HG02642 (cell line): ENCODE measurements at regions not wholly inside any gene's neighbourhood (a gene's known extent, or its start where the extent isn't known, plus 50 kb on each side); places are given as distances from the start of the nearest gene placed in this dataset.
"Not testable (repeated sequence)": the region's sequence is repeated elsewhere in the genome, so short reads cannot be mapped to it uniquely, and the experiment has no call there.

Source experiments
- ATAC-seq: cut with Tn5 transposase; IDR thresholded peaks from one replicate; pipeline ENCODE4 v1.9.1; 2021; ENCODE audit warnings: mild to moderate bottlenecking; ENCODE audit not compliant: unreplicated experiment, poor library complexity

DNA sequence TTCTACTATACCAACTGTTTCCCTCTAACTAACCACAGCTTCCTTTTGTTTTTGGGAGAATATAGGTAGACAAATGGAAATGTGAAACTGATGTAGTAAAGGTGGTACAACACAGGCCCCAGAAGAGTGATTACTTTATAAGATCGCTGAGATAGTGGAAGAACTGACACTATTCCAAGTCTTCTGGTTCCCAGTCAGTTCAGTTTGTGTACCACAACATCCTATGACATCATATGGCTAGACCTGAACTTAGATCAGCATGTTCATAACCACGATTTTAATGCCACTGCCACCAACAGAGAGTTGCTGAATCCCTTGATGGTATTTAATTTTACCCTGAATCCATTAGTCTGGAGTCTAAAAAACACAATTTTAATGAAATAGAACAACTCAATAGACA lies 328.9 kb downstream of the GPD2 start:
- no peak for ATAC-seq

DNA sequence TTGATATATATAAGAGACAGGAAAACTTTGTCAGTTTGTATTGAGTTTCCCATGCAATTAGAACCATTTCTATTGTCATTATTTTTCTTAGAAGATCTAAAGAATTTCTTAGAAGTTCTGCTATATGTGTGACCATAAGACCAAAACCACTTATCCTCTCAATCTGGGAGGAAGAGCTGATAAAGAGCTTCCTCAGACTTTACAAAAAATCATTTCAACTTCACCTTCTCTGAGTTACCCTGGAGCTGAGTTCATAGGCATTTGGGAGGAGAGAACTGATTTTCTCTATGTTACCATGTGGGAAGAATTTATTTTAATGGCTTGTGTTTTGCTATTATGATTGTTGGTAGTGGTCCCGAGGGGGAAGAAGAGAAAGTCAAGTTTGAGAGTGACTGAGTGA lies 329.3 kb downstream of the GPD2 start:
- no peak for ATAC-seq

DNA sequence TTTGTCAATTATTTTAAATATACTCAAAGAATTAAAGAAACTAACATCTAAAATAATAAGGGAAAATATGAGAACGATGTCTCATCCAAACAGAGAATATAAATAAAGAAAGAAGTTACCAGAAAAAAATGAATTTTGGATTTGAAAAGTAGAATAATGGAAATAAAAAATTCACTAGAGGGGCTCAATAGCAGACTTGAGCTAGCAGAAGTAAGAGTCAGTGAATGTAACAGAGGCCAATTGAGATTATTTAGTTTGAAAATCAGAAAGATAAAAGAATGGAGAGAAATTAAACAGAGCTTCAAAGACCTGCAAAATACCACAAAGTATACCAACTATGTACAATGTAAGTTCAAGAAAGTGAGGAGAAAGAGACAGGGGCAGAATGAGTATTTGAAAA lies 333.6 kb downstream of the GPD2 start:
- ATAC-seq = no peak

DNA sequence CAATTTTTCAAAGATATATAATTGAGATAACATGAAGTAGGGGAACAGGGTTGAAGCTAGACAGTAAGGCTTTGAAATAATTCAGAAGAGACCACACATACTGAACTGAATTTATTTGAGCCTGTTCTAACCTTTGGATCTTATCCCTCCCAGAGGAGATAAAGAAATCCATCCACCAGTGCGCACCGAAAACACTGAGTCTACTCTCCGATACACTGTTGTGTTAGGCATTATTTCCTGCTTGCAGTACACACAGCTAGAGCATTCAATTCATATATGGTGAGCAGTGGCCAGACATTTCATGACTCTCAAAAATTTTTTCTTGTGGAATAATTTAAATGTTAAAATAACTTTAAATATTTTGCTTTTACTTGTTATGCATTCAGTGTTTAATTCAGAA lies 342.7 kb downstream of the GPD2 start:
- no peak for ATAC-seq

DNA sequence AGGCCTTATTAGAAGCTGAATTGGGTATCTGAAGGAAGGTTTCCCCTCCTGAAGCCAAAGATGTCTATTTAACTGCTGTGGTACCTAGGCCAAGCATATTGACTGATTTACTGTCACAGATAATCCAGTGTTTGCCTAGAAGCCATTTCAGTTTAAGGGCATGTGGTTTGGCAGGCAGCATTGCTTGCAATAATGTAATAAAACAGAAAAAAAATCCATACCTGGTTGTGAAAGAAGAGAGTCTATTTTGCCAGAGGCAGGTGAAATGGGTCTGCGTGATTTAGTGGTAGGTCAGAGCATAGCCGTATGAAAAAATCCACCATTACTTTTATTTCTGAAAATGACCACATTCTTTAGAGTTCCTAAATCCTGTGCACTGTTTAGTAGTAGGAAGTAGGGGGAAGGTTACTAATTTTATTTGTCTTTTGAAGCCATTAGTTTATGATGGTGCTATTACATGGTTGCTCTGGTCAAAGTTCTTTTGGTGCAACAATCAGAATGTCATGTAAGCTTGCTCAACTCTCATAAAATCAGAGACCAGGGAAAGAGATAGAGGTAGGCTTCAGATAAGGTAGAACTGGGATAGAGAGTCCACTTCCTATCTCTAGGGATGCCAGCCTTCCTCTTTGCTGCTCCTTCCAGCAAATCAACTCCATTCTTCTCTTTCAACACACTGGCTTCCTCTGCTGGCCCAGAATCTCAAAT lies 343.4 kb downstream of the GPD2 start:
- no peak for ATAC-seq

DNA sequence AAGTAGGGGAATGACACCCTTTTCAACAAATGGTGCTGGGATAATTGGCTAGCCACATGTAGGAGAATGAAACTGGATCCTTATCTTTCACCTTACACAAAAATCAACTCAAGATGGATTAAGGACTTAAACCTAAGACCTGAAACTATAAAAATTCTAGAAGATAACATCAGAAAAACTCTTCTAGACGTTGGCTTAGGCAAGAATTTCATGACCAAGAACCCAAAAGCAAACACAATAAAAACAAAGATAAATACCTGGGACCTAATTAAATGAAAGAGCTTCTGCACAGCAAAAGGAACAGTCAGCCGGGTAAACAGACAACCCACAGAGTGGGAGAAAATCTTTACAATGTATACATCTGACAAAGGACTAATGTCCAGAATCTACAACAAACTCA lies 345.5 kb downstream of the GPD2 start:
- not testable (repeated sequence) for ATAC-seq

DNA sequence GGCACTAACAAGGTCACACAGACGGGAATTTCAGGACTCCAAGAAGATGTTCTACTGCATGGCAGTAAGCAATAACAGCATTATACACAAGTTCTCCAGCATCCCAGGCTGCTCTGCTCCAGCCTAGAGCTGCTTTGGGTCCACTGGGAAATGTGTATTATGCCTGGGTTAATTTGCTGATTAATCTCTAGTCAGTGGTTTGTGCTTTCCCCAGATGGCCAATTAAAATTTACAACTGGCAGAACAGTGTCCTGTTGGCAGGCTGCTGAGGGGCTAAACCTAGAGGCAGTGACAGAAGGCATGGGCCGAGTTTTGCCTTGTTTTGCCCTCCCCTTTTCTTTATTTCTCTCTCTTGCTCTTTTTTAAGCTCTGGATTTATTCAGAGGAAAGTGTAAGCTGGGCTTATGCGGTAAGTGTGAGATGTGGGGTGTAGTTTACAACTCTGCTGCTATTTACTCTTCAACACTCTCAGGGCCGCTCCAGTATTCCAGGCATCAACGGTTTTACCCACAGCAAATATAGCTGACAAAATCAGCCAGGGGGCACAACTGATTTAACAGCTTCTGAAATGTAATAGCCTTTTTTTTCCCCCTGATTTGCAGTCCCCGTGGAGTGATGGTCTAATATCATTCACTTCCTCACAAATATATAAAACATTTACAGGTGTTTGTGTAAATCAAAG lies 348.0 kb downstream of the GPD2 start:
- ATAC-seq = no peak

DNA sequence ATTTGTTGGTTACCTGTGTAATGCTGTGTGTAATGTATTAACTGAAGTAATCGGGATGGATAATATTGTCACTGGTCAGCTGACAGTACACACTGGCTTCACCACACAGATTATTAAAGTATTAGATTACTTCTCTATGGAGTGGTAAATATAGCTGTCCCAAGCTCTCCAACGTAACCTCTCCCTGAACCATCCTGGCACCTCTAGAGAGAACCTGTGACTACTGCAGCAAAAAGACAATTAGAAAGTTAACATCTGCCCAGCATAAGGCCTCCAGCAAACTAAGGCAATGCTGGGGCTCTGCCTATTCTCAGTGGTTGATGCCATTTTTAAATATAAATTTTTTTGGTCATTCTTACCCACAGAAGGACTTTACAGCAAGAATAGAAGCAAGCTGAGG lies 351.3 kb downstream of the GPD2 start:
- no peak for ATAC-seq

DNA sequence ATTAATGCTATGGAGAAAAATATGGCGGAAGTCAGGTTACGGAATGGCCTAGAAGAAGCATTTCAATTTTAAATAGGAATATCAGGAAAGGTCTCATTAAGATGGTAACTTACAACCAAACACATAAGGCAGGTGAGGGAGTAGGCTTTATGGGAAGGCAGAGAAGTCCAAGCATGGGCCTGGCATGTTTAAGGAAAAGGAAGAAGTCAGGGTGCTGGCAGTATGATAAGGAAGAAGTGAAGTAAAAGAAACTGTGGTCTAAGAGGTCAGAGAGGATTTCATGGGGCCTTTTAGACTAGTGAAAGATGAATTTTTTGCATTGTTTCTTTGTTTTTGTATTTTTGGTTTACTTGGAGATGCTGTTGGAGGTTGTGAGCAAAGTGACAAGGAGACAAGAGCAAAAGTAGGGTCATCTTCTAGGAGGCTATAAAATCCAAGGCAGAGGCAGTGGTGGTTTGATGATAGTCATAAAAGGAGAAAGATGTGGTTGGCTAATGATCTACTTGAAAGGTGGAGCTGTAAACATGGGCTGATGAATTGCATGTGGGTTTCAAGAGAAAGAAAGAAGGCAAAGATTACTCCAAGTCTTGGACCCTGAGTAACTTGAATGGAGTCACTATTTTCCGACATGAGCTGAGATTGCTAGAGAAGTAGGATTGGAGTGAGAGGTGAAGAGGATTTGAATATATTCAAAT lies 354.3 kb downstream of the GPD2 start:
- no peak for ATAC-seq

DNA sequence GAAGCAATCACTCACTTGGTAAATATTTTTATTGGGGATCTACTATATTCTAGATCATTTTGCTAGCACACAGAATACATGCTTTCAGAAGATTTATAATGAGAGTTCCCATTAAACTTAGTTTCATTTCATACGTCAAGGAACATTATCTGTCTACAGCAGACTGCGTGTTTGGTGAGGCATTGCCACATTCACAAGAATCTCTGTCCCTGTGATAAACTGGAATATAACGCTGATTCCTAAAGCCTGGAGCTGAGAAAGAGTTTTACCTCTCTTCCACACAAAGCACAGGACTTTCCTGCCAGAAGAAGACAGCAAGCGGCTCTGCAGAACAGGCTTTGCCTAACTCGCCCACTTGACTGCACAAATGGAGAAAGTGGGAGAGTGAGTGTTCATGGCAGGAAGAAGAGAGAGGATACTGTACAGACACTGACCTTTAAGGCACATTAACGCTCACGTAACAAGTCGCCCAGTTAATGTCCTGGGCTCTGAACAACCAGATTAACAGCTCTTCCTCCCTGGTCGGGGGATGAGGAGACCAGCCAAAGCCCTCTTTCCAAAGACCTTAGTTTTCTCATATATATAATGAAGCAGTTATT lies 356.2 kb downstream of the GPD2 start:
- no peak for ATAC-seq

DNA sequence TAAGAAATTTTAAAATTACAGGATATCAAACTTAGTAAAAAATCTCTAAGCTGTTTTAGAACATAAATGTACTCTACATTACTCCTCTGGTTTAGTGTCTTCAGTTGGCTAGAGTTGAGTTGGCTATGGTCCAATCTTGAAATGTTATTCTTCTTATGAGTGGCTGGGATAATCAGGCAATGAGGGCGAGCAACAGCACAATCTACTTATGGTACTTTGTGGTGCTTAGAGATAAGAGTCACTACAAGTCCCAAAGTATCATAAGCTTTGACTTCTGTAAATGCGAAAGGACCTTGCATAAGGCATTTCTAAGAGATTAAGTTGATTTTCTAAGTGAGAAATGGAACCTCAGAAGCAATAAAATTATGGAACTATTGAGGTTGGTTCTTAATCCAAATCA lies 361.7 kb downstream of the GPD2 start:
- ATAC-seq = no peak

DNA sequence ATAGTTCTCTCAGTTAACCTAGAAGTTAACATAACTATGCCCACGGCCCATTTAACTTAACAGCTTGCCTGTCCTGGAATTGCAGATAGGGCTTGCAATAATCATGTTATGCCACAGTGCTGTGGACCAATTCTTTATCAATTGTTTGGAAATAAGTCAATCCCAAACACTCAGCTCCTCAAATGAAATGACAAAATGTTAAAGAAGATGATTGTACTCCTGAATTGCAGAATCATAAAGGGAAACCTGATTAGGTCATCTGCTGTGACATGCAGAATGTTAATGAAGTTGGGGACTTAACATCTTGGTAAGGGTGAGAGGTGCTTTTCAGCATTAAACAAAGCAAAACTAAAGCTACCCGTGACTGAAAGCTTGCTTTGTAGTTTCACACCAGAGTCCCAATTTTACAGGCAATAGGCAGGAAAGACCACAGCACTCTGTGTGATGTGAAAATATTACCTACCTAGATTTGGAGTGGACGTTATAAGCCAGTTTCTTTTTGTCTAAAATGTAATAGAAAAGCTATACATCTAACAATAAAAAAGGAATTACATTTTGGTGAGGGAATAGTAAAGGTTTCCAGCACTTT lies 364.0 kb downstream of the GPD2 start:
- no peak for ATAC-seq

DNA sequence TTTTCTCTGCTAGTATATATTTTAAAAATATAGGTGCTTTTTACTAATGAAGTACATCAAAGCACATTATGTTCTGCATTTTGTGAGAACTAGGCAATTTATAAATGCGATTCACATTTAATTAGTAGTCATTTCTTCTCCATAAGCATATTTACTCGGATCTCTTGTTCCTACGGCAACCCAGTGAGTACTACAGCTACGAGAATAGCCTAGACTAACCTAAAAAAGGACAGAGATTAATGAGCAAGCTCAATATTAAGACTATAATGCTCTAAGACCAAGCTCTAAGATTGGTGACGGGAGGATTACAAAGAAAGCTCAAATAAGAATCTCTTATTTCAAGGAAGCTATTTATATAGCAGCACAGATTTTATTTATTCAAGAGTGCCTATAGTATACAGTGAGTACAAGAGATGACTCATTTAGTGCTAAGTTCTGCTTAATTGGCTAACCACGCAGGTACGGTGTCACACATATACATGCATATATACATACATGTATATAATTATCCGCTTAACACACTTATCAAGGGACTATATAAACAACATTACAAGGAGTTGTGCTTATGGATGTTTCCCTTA lies 364.7 kb downstream of the GPD2 start:
- ATAC-seq = no peak

DNA sequence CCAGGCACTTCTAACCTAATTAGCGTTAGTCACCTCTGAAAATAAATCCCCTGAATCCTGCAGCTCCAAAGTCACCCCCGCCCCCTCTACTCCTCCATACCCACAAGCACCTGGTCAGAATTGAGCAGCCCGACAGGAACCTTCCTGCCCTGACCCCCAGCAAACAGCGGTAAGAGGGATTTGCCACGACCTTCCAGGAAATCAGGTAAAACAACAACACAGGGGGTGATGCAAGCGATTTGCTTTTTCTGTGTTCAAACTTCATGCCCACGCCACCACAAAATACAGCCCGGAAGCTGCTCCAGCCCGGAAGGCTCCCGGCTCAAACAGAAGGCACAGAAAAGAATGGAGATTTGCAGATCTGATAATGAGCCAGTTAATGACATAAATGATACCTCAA lies 367.1 kb downstream of the GPD2 start:
- ATAC-seq = no peak

DNA sequence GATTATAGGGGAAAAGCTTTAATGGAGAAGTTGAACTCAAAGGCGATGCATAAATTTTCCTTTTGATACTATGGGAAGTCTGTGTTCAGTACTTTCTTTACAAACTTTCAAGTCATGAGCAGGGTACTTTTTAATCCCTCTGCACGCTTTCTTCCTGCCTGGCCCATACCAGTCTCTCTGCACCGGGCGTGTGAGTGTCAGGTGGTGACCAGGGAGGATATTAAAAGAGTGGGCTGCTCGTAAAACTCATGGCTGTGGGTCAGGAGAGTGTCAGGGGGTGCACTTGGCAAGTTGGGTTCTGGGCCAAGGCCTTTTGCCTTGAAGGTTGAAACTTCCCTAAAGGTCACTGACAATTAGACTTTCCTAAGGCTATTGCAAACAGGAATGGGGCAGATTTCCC lies 367.8 kb downstream of the GPD2 start:
- ATAC-seq = no peak

DNA sequence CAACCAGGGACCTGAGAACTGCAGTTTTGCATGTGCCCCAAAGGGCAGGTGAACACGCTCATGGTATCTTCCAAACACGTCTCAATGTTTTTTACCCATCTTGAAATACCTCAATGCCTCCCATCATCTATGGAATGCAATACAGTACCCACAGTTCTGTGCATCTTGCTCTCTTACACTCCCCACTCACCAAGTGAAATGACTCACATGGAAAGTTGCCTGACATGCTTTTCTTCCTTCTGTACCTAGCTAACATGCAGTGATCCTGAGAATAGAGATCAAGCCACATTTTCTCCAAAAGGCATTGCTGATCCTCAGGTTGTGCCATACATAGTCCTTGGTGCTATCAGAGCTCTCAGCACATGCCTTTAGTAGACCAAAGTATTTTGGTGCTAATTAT lies 373.9 kb downstream of the GPD2 start:
- ATAC-seq = no peak

DNA sequence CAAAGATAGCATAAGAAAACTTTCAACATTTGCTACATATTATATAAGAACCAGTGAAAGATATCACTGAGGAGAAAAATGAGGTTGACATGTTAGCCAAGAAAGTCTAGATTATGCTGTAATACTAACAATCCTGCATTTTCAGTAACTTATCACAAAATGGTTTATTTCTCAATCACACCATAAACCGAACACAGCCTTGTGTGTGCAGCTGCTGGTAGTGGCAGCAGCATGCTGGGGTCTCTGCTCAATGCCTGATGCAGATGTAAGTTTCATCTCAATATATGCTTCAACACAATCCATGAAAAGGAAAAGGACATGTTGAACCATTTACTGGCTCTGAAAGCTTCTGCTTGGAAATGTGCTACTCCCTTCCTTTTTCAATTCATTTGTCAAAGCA lies 376.3 kb downstream of the GPD2 start:
- ATAC-seq = no peak

DNA sequence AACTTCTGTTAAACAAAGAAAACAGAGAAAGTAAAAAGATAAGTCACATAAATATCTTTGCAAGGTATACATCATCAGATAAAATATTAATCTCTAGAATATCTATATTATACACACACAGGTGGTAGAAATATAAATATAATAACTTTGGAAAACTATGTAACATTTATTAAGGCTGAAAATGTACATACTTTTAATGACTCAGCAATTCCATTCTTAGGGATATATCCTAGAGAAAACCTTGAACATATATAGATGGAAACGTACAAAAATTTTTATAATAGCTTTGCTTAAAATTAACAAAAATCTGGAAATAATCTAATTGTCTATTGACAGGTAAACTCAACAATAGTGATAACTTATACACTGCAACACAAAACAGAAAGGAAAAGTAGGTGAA lies 381.3 kb downstream of the GPD2 start:
- no peak for ATAC-seq

DNA sequence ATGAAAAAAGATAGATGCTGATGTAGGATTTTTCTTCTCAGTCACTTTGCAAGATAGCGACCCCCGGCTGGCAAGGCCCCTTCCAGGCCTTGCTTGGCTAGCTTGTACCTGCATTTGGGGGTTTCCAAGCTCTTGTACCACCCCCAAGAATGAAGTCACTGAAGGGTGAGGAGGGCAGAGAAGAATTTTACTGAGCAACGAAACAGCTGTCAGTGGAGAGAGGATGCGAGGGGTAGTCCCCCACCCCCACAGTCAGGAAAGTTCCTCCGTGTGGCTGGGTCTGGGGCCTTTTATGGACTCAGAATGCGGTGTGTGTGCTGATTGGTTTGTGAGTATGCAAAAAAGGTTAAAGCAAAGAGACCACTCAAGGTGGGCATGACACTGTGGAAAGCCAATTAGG lies 382.0 kb downstream of the GPD2 start:
- no peak for ATAC-seq

DNA sequence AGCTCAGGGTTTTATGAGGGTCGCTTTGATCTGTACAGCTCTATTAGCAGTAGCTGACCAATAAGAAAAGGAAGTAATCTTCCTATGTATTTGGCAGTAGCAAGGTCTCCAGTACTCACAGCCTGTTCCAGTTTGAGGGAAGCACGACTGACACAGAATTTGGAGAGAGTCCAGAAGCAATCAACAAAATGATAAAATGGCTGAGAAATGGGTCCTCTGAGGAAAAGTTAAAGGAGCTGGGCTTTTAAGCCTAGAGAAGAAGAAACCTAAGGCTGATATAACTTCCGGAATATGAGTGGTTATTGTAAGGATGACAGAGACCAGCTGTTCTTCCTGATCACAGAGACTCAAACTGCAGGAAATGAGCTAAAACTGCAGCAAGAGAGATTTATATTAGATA lies 382.8 kb downstream of the GPD2 start:
- ATAC-seq = no peak
